ENCODE measurements at regions not wholly inside any gene's neighbourhood (a gene's known extent, or its start where the extent isn't known, plus 50 kb on each side); places are given as distances from the start of the nearest gene placed in this dataset.

GRCh38 chr10:108685863-108686531, 1237.3 kb downstream of the XPNPEP1 start:
- TF ChIP-seq CTCF (IDR thresholded peaks at IDR 0.05) (no peak), POLR2A (IDR thresholded peaks at IDR 0.05) (no peak)

Data from upper lobe of left lung (tissue), 4 donors.